ENCODE measurements at regions not wholly inside any gene's neighbourhood (a gene's known extent, or its start where the extent isn't known, plus 50 kb on each side); places are given as distances from the start of the nearest gene placed in this dataset.

DNA sequence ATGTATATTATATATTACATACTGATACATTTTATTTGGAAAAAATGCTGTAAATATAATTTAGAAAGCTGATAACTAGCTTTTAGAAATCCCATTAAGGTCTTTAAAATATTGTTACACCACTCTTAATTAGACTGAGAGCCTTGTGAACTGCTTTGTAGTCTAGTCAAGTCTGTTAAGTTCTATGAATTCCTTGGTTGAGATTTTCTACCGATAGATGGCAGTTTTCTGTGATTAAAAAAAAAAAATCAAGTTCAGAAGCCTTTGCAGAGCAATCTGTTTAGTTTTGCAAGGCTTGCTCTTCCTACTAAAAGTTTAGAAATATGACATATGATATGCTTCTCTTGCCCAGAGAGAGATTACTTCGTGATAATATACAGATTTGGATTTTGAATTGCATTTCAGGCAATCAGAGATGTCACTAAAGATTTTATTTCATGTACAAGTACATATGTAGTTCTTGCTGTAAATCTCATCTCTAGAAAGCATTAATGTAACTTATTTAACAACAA, 60.4 kb upstream of the SLITRK3 start:
- Histone ChIP-seq H3K4me1 (ENCODE audit: control insufficient read depth in 2 of 3, insufficient read depth in 2 of 3, low read depth in 1 of 3, low read length in 3 of 3) (no peaks in the 10 kb centered on the region), H3K27ac (ENCODE audit: low read depth in 2 of 2, low read length in 2 of 2) (no peak overlapping the region), H3K9ac (ENCODE audit: low read length in 3 of 3) (no peak overlapping the region), H3K36me3 (ENCODE audit: control insufficient read depth in 2 of 3, insufficient read depth in 3 of 3, low read length in 3 of 3) (no peaks in the 10 kb centered on the region), H3K27me3 (ENCODE audit: control insufficient read depth, insufficient read depth, low read length) (no peaks in the 10 kb centered on the region), H3K9me3 (ENCODE audit: control insufficient read depth in 2 of 3, insufficient read depth in 1 of 3, low read length in 3 of 3) (no peaks in the 10 kb centered on the region), H3K4me3 (ENCODE audit: low read length in 3 of 3) (no peak overlapping the region)
- TF ChIP-seq, protein P1, sequence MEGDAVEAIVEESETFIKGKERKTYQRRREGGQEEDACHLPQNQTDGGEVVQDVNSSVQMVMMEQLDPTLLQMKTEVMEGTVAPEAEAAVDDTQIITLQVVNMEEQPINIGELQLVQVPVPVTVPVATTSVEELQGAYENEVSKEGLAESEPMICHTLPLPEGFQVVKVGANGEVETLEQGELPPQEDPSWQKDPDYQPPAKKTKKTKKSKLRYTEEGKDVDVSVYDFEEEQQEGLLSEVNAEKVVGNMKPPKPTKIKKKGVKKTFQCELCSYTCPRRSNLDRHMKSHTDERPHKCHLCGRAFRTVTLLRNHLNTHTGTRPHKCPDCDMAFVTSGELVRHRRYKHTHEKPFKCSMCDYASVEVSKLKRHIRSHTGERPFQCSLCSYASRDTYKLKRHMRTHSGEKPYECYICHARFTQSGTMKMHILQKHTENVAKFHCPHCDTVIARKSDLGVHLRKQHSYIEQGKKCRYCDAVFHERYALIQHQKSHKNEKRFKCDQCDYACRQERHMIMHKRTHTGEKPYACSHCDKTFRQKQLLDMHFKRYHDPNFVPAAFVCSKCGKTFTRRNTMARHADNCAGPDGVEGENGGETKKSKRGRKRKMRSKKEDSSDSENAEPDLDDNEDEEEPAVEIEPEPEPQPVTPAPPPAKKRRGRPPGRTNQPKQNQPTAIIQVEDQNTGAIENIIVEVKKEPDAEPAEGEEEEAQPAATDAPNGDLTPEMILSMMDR (IDR thresholded peaks at IDR 0.05; ENCODE audit: borderline replicate concordance, extremely low read depth, insufficient read depth), result no peak
- FAIRE-seq (no peak), DNase-seq (no peak)
- intact Hi-C loops (cut with DNase I), result no loop called here

DNA sequence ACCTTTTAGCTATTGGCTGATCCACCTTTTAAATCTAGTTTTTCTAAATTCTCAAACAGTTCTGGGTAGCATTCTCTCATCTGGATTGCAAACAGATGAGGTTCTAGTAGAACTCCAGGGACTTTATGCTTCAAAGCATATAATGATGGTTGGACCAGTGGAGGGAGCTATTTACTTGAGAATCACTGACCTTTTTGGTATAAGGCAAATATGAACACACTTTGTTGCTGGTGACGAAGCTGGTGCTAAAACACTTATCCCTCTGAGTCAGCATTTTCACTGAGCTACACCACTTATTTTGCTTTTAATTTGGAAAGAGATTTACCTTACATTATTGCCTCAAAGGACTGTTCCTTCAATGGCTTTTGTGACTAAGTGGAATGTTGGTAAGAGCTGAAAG, 58.6 kb upstream of the SLITRK3 start:
- no peaks in the 10 kb centered on the region for H3K4me1 ChIP-seq (ENCODE audit: control insufficient read depth in 2 of 3, insufficient read depth in 2 of 3, low read depth in 1 of 3, low read length in 3 of 3)
- no peak for FAIRE-seq

More for the DNA sequence above, 58.6 kb upstream of the SLITRK3 start:
- H3K27ac ChIP-seq (ENCODE audit: low read depth in 2 of 2, low read length in 2 of 2), result no peak overlapping the region
- H3K36me3 ChIP-seq (ENCODE audit: control insufficient read depth in 2 of 3, insufficient read depth in 3 of 3, low read length in 3 of 3), result no peaks in the 10 kb centered on the region
- no peaks in the 10 kb centered on the region for H3K9me3 ChIP-seq (ENCODE audit: control insufficient read depth in 2 of 3, insufficient read depth in 1 of 3, low read length in 3 of 3)
- H3K27me3 ChIP-seq (ENCODE audit: control insufficient read depth, insufficient read depth, low read length), result no peaks in the 10 kb centered on the region
- no peak overlapping the region for H3K9ac ChIP-seq (ENCODE audit: low read length in 3 of 3)
- intact Hi-C loops (cut with DNase I), result no loop called here
- DNase-seq, result peak in 2 of 5 donors; percentile 17 to 22
- no peak overlapping the region for H3K4me3 ChIP-seq (ENCODE audit: low read length in 3 of 3)
- TF ChIP-seq, protein P1 (IDR thresholded peaks at IDR 0.05; ENCODE audit: borderline replicate concordance, extremely low read depth, insufficient read depth), result peak; percentile 12
